RKO (cell line): ENCODE measurements at regions not wholly inside any gene's neighbourhood (a gene's known extent, or its start where the extent isn't known, plus 50 kb on each side); places are given as distances from the start of the nearest gene placed in this dataset.
"Not testable (repeated sequence)": the region's sequence is repeated elsewhere in the genome, so short reads cannot be mapped to it uniquely, and the experiment has no call there.

Experiments used
- DNase-seq: peaks from one replicate; pipeline ENCODE4 v3.0.0-alpha.2; 2016; ENCODE audit warnings: low spot score

- DNase-seq = no peak
These were observed 1293.1 kb upstream of the SLC39A10 start for GRCh38 chr2:194363878-194364277.

GRCh38 chr2:194363295-194363694, 1293.7 kb upstream of the SLC39A10 start:
- DNase-seq = no peak

- DNase-seq = no peak
These were observed 1304.5 kb upstream of the SLC39A10 start for GRCh38 chr2:194352505-194352904.

GRCh38 chr2:194346193-194346592, 1310.8 kb upstream of the SLC39A10 start:
- DNase-seq = no peak

GRCh38 chr2:194345347-194345746, 1311.7 kb upstream of the SLC39A10 start:
- DNase-seq = no peak

GRCh38 chr2:194343167-194343566, 1313.9 kb upstream of the SLC39A10 start:
- DNase-seq = no peak

GRCh38 chr2:194332799-194333490, 1324.1 kb upstream of the SLC39A10 start:
- DNase-seq = no peak

- DNase-seq = no peak
These were observed 1328.6 kb upstream of the SLC39A10 start for GRCh38 chr2:194328456-194328855.

GRCh38 chr2:194327196-194327888, 1329.7 kb upstream of the SLC39A10 start:
- DNase-seq = no peak

- DNase-seq = no peak
These were observed 1333.3 kb upstream of the SLC39A10 start for GRCh38 chr2:194323740-194324139.

- no peak for DNase-seq
These were observed 1336.5 kb upstream of the SLC39A10 start for GRCh38 chr2:194320520-194320919.

- DNase-seq = no peak
These were observed 1337.6 kb upstream of the SLC39A10 start for GRCh38 chr2:194319222-194319992.

- no peak for DNase-seq
These were observed 1343.0 kb upstream of the SLC39A10 start for GRCh38 chr2:194314042-194314441.

GRCh38 chr2:194304191-194304590, 1352.8 kb upstream of the SLC39A10 start:
- DNase-seq = no peak

- DNase-seq = no peak
These were observed 1355.1 kb upstream of the SLC39A10 start for GRCh38 chr2:194301946-194302345.

GRCh38 chr2:194294156-194294555, 1362.9 kb upstream of the SLC39A10 start:
- no peak for DNase-seq

- DNase-seq = no peak
These were observed 1365.9 kb upstream of the SLC39A10 start for GRCh38 chr2:194291104-194291503.

GRCh38 chr2:194289712-194290346, 1367.2 kb upstream of the SLC39A10 start:
- DNase-seq = no peak

- not testable (repeated sequence) for DNase-seq
These were observed 1380.4 kb upstream of the SLC39A10 start for GRCh38 chr2:194276667-194277066.

- no peak for DNase-seq
These were observed 1385.6 kb upstream of the SLC39A10 start for GRCh38 chr2:194271293-194271961.

GRCh38 chr2:194270648-194271047, 1386.4 kb upstream of the SLC39A10 start:
- DNase-seq = no peak

- no peak for DNase-seq
These were observed 1392.4 kb upstream of the SLC39A10 start for GRCh38 chr2:194264586-194264985.
